GM12878 (cell line): ENCODE measurements at regions not wholly inside any gene's neighbourhood (a gene's known extent, or its start where the extent isn't known, plus 50 kb on each side); places are given as distances from the start of the nearest gene placed in this dataset.

Source experiments
- ATAC-seq: fragments of 200-7000 bp; cut with Tn5 transposase; 3 replicates; pipeline ENCODE4 v1.9.1; 2020; ENCODE audit warnings: mild to moderate bottlenecking, moderate library complexity
- BruUV-seq: library from RNA; stranded (reverse); fragments of 400-500 nt; replicated peaks from 2 replicates; lab custom pipeline; 2021; lab: Mats Ljungman, UMichigan
- CTCF ChIA-PET: fragments of 300-600 bp; sonication (Branson Sonifier 250); formaldehyde crosslinking; extraction: SDS; loops from one replicate; lab custom pipeline; 2021; ENCODE audit warnings: inconsistent platforms; lab: Yijun Ruan, JAX
- POLR2A ChIA-PET: fragments of 350-600 bp; formaldehyde crosslinking; extraction: SDS; loops from one replicate; lab custom pipeline; 2021; ENCODE audit warnings: inconsistent platforms; lab: Charles Lee
- RAD21 ChIA-PET: fragments of 300-600 bp; sonication (Branson Sonifier 250); formaldehyde crosslinking; loops from one replicate; lab custom pipeline; 2023; ENCODE audit warnings: antibody characterized with exemption; ENCODE audit not compliant: unreplicated experiment; lab: Charles Lee
- SMC1A ChIA-PET: fragments of 300-600 bp; sonication (Branson Sonifier 250); formaldehyde crosslinking; loops from one replicate; lab custom pipeline; 2023; ENCODE audit not compliant: unreplicated experiment, uncharacterized antibody; lab: Charles Lee
- DNase-seq: peaks from one replicate; pipeline ENCODE4 v3.0.0-alpha.2; 2011; ENCODE audit warnings: low read depth, low spot score
- FAIRE-seq: peaks from 3 replicates; lab custom pipeline; 2011; peaks lifted over from hg19 to GRCh38; lab: Jason Lieb, UNC
- H2AFZ ChIP-seq: 2 replicates; pipeline ENCODE4 v1.6.0; 2011; ENCODE audit warnings: low read depth, low read length, control low read depth; ENCODE audit not compliant: control insufficient read depth
- H3K27ac ChIP-seq: 2 replicates; pipeline ENCODE4 v1.5.1; 2011; ENCODE audit warnings: control low read depth; ENCODE audit not compliant: control insufficient read depth, insufficient read depth
- H3K27me3 ChIP-seq, 2 experiments: replicated peaks in 1 of 2; 2 replicates each; pipeline versions ENCODE4 v1.6.0 to v1.6.1; 2011; ENCODE audit warnings: low read length in 1 of 2; ENCODE audit not compliant: control insufficient read depth in 2 of 2, insufficient read depth in 2 of 2
- H3K36me3 ChIP-seq, 2 experiments: 2 replicates each; pipeline ENCODE4 v1.5.1; 2011; ENCODE audit warnings: low read length in 1 of 2; ENCODE audit not compliant: control insufficient read depth in 2 of 2, insufficient read depth in 2 of 2
- H3K4me1 ChIP-seq: 2 replicates; pipeline ENCODE4 v1.6.1; 2011; ENCODE audit warnings: mild to moderate bottlenecking, low read length, moderate library complexity, mixed read lengths; ENCODE audit not compliant: control insufficient read depth, insufficient read depth
- H3K4me2 ChIP-seq: 2 replicates; pipeline ENCODE4 v1.6.0; 2011; ENCODE audit warnings: control low read depth; ENCODE audit not compliant: control insufficient read depth, insufficient read depth
- H3K4me3 ChIP-seq: fragments of 200-600 bp; sonication (generic); 2 replicates; pipeline ENCODE4 v1.5.1; 2016
- H3K79me2 ChIP-seq: 2 replicates; pipeline ENCODE4 v1.6.0; 2011; ENCODE audit warnings: low read length; ENCODE audit not compliant: control insufficient read depth, insufficient read depth
- H3K9ac ChIP-seq: 2 replicates; pipeline ENCODE4 v1.8.0; 2011; ENCODE audit warnings: low read length, control low read depth, mixed read lengths; ENCODE audit not compliant: control insufficient read depth, insufficient read depth
- H3K9me3 ChIP-seq: replicated peaks from 3 replicates; pipeline ENCODE4 v1.5.1; 2011; ENCODE audit warnings: mild to moderate bottlenecking, low read length; ENCODE audit not compliant: control insufficient read depth, insufficient read depth
- H4K20me1 ChIP-seq: 2 replicates; pipeline ENCODE4 v1.6.0; 2011; ENCODE audit not compliant: control insufficient read depth, insufficient read depth
- BMI1 ChIP-seq: fragments of 450-650 bp; IDR thresholded peaks from 2 replicates; pipeline ENCODE4 v1.6.1; 2016; ENCODE audit warnings: mild to moderate bottlenecking, moderate library complexity, borderline replicate concordance
- KAT2A ChIP-seq: conservative IDR thresholded peaks from 2 replicates; pipeline ENCODE4 v1.6.1; 2011; ENCODE audit warnings: low read depth, low read length; ENCODE audit not compliant: control insufficient read depth
- NR2C2 ChIP-seq: IDR thresholded peaks from 2 replicates; pipeline ENCODE4 v1.6.1; 2011; ENCODE audit warnings: borderline replicate concordance, low read depth; ENCODE audit not compliant: control insufficient read depth, insufficient read length
- RB1 ChIP-seq: fragments of 450-650 bp; formaldehyde crosslinking; IDR thresholded peaks from 2 replicates; pipeline ENCODE4 v1.6.1; 2017; ENCODE audit warnings: mild to moderate bottlenecking, borderline replicate concordance
- ZBED1 ChIP-seq: IDR thresholded peaks from 2 replicates; pipeline ENCODE4 v1.6.1; 2016; ENCODE audit warnings: borderline replicate concordance
- ZBTB4 ChIP-seq: fragments of 450-650 bp; formaldehyde crosslinking; IDR thresholded peaks from 2 replicates; pipeline ENCODE4 v1.4.0; 2022; ENCODE audit warnings: mild to moderate bottlenecking, moderate library complexity
- WGBS: methylation state at CpG from one replicate; pipeline ENCODE4 v1.1.6; 2016; ENCODE audit warnings: low lambda C conversion rate; ENCODE audit not compliant: insufficient replicate concordance, insufficient coverage; ENCODE audit errors: missing lambda C conversion rate; 5-methylcytosine and 5-hydroxymethylcytosine counted together
- in situ Hi-C: fragments of 300-500 bp; cut with MboI; formaldehyde crosslinking; loops from 9 replicates; pipeline ENCODE4 v1.14.3; 2018; ENCODE audit warnings: mixed read lengths
- intact Hi-C: fragments of 100-400 bp; cut with micrococcal nuclease; formaldehyde crosslinking; loops from one replicate; pipeline ENCODE4 v1.14.2; 2022; ENCODE audit not compliant: unreplicated experiment

- intact Hi-C loops (no loop called here), in situ Hi-C loops (no loop called here)
- H2AFZ ChIP-seq: no peak overlapping the region
- RAD21 ChIA-PET: no interaction called here
- POLR2A ChIA-PET: no interaction called here
- FAIRE-seq (no peak), DNase-seq (no peak), ATAC-seq (no peak)
- H3K4me3 ChIP-seq: no peak overlapping the region
- CTCF ChIA-PET: no interaction called here
- SMC1A ChIA-PET: no interaction called here
- no peaks in the 10 kb centered on the region for H4K20me1 ChIP-seq
- no peaks in the 10 kb centered on the region for H3K4me1 ChIP-seq
- no peaks in the 10 kb centered on the region; the same call in 2 of the 3 replicates for H3K9me3 ChIP-seq
- BruUV-seq: no TSS peak
- H3K9ac ChIP-seq: no peak overlapping the region
- 13% methylated on average over 13 of the region's 13 CpGs for WGBS
- H3K4me2 ChIP-seq: no peak overlapping the region
- no peaks in the 10 kb centered on the region for H3K36me3 ChIP-seq
- TF ChIP-seq BMI1: no peak
- TF ChIP-seq ZBED1: no peak
- no peak for TF ChIP-seq RB1
- TF ChIP-seq KAT2A: no peak
- TF ChIP-seq ZBTB4 (CRISPR knock-in tag): no peak
- TF ChIP-seq NR2C2: no peak
- H3K79me2 ChIP-seq: no peaks in the 10 kb centered on the region
- no peaks in the 10 kb centered on the region; a peak in 2 of 4 replicates for H3K27me3 ChIP-seq
- no peak overlapping the region for H3K27ac ChIP-seq
These were observed 131.6 kb downstream of the MN1 start for GRCh38 chr22:27669798-27670599.
